Bronchial epithelial cell (primary cell): ENCODE measurements at regions not wholly inside any gene's neighbourhood (a gene's known extent, or its start where the extent isn't known, plus 50 kb on each side); places are given as distances from the start of the nearest gene placed in this dataset.

Experiments used
- DNase-seq: peaks from one replicate; pipeline ENCODE4 v3.0.0-alpha.2; 2010; ENCODE audit warnings: low read depth
- FAIRE-seq: peaks from 2 replicates; lab custom pipeline; 2011; peaks lifted over from hg19 to GRCh38; lab: Jason Lieb, UNC
- H3K27me3 ChIP-seq: 2 replicates; pipeline ENCODE4 v1.5.1; 2011; ENCODE audit warnings: low read length; ENCODE audit not compliant: control insufficient read depth, insufficient read depth
- H3K36me3 ChIP-seq: 2 replicates; pipeline ENCODE4 v1.5.1; 2011; ENCODE audit warnings: low read length; ENCODE audit not compliant: control insufficient read depth, insufficient read depth
- H3K4me3 ChIP-seq: 2 replicates; pipeline ENCODE4 v1.5.1; 2011; ENCODE audit warnings: mild to moderate bottlenecking, low read depth, low read length, control low read depth
- TF ChIP-seq, protein P1 (sequence below): IDR thresholded peaks from 2 replicates; pipeline ENCODE4 v1.5.1; 2011; ENCODE audit warnings: mild to moderate bottlenecking, moderate library complexity, low read length, control low read depth, inconsistent platforms; ENCODE audit not compliant: insufficient read depth, severe bottlenecking

DNA sequence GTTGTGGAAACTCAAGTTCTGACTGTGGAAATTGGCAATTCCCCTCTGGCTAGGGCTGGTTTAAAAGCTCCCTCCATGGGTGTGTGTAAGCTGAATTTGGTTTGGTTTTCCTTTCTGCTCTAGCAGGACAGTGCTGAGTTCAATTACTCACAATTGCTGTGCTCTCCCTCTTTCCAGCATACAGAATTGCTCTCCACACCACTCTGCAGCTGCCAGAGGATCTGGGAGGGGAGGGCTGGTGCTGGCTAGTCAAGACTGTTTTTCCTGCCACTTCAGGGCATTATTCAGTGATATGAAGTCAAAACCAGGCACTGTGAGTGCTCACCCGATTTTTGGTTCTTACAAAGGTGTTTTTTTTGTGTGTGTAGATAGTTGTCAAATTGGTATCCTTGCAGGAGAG lies 336.9 kb upstream of the SLC24A2 start:
- TF ChIP-seq, protein P1, sequence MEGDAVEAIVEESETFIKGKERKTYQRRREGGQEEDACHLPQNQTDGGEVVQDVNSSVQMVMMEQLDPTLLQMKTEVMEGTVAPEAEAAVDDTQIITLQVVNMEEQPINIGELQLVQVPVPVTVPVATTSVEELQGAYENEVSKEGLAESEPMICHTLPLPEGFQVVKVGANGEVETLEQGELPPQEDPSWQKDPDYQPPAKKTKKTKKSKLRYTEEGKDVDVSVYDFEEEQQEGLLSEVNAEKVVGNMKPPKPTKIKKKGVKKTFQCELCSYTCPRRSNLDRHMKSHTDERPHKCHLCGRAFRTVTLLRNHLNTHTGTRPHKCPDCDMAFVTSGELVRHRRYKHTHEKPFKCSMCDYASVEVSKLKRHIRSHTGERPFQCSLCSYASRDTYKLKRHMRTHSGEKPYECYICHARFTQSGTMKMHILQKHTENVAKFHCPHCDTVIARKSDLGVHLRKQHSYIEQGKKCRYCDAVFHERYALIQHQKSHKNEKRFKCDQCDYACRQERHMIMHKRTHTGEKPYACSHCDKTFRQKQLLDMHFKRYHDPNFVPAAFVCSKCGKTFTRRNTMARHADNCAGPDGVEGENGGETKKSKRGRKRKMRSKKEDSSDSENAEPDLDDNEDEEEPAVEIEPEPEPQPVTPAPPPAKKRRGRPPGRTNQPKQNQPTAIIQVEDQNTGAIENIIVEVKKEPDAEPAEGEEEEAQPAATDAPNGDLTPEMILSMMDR, result no peak
- no peaks in the 10 kb centered on the region for H3K36me3 ChIP-seq
- no peak for DNase-seq
- H3K4me3 ChIP-seq, result no peak overlapping the region
- H3K27me3 ChIP-seq, result no peaks in the 10 kb centered on the region
- peak; percentile 23 for FAIRE-seq

DNA sequence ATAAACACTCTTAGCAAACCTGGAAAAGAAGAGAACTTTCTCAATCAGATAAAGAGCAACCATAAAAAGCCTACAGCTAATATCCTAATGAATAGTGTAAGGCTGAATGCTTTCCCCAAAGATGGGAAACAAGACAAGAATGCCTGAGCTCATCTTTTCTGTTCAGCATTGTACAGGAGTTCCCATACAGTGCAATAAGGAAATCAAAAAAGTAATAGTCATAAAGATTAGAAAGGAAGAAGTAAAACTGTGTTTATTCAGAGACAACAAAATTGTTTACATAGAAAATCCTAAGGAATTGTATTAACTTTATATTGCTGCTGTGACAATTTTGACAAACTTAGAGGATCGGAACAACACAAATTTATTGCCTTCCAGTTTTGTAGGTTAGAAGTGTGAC lies 330.7 kb upstream of the SLC24A2 start:
- Histone ChIP-seq H3K27me3 (no peaks in the 10 kb centered on the region), H3K36me3 (no peaks in the 10 kb centered on the region), H3K4me3 (no peak overlapping the region)
- FAIRE-seq (no peak), DNase-seq (no peak)
- TF ChIP-seq, protein P1, result no peak

DNA sequence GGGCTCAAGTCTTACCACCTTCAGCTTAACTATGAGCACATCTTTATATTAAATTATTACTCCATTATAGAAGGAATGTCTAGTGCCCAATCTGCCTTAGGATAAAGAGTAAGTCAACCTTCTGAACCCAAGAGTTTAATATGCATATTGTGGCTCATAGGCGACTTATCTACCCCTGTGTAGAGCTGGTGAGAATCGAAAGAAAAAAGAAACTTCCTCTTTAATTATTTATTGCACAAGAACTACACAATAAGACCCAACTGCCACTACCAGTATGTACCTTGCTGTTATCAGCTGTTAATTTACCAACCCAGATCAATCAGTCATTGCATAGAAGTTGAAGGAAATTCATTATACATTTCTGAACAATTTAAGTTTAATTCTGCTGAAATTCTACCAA lies 329.1 kb upstream of the SLC24A2 start:
- no peak for FAIRE-seq
- no peak overlapping the region for H3K4me3 ChIP-seq

DNA sequence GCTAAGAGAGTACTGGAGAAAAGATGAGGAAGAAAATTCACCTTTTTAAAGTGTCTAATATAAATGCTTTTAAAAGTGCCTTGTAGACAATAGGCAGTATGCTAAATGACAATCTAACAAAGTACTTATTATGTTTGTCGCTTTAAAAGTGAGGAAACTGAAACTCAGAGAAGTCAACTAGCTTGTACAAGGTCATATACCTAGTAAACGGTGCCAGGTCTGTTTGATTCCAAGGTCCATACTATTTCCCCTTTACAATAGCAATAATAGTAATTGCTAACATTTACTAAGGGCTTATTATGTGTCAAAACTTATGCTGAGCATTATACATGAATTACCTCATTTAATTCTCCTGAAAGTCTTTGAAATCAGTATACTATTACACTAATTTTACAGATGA lies 328.6 kb upstream of the SLC24A2 start:
- H3K4me3 ChIP-seq, result no peak overlapping the region
- no peaks in the 10 kb centered on the region for H3K27me3 ChIP-seq
- no peak for FAIRE-seq
- no peak for DNase-seq
- H3K36me3 ChIP-seq, result no peaks in the 10 kb centered on the region
- TF ChIP-seq, protein P1, result no peak

More for the DNA sequence above, 329.1 kb upstream of the SLC24A2 start:
- Histone ChIP-seq H3K27me3 (no peaks in the 10 kb centered on the region), H3K36me3 (no peaks in the 10 kb centered on the region)
- TF ChIP-seq, protein P1, result no peak
- DNase-seq, result no peak

DNA sequence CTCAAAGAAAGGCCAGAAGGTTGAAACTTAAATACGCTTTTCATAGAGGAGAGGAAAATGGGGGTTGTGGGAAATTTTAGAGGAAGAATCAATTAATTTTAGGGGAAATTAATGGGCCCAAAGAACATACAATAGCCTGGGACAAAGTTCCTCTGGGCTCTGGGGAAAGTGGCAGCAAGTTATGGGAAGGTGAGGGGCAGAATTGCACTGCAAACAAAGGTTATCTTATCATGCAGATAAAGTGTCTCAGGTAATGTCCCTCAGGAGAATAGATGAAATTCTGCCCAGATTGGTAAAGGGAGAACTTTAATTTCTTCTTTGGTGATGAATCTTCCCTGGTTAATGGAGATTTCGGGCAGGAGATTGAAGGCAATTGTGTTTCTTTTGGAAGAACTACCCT lies 326.1 kb upstream of the SLC24A2 start:
- H3K36me3 ChIP-seq, result no peaks in the 10 kb centered on the region
- FAIRE-seq (no peak), DNase-seq (no peak)
- TF ChIP-seq, protein P1, result no peak
- no peak overlapping the region for H3K4me3 ChIP-seq
- no peaks in the 10 kb centered on the region for H3K27me3 ChIP-seq

DNA sequence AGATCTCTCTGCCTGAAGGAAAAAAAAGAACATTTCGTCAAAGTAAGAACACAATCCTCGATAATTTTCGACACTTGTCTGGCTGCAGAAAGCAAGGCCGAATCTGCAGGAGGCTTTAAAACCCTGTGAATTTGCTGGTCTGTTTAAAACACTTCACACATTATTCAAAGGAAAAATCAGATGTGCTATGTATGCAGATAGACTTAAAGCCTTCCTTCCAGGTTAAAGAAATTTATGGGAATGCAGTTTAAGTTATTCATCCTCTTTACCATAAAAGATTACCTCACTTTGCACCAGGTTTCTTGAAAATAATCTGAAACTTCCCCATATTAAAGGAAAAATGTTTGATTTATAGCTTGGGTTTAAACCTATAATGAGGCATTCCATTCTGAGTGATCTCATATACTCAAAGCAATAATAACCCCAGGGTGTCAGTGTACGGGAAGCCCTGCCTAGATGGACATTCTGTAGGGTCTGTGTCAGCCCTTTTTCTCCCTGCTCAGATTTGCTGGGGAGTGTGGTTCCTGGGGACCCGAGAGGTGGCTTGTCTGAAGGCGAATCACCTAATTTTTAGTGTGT lies 323.5 kb upstream of the SLC24A2 start:
- TF ChIP-seq, protein P1, result no peak
- Histone ChIP-seq H3K36me3 (no peaks in the 10 kb centered on the region), H3K4me3 (no peak overlapping the region), H3K27me3 (no peaks in the 10 kb centered on the region)
- no peak for DNase-seq
- FAIRE-seq, result no peak
